Caco-2 (cell line): ENCODE measurements at regions not wholly inside any gene's neighbourhood (a gene's known extent, or its start where the extent isn't known, plus 50 kb on each side); places are given as distances from the start of the nearest gene placed in this dataset.

ENCODE experiments used
- BruUV-seq: library from RNA; stranded (reverse); fragments of 400-500 nt; replicated peaks from 2 replicates; lab custom pipeline; 2021; lab: Mats Ljungman, UMichigan
- CTCF ChIA-PET: fragments of 300-600 bp; sonication (Branson Sonifier 250); formaldehyde crosslinking; loops from one replicate; lab custom pipeline; 2022; ENCODE audit warnings: antibody characterized with exemption; lab: Charles Lee
- POLR2A ChIA-PET: fragments of 300-600 bp; sonication (Branson Sonifier 250); formaldehyde crosslinking; loops from one replicate; lab custom pipeline; 2022; ENCODE audit warnings: antibody characterized with exemption; lab: Charles Lee
- DNase-seq, 2 experiments: peaks; one replicate each; pipeline versions ENCODE4 v3.0.0 to v3.0.0-alpha.2; 2020 to 2022
- H3K27me3 ChIP-seq: replicated peaks from 2 replicates; pipeline ENCODE4 v1.6.0; 2011; ENCODE audit warnings: low read length; ENCODE audit not compliant: control insufficient read depth, insufficient read depth
- H3K36me3 ChIP-seq: 2 replicates; pipeline ENCODE4 v1.5.1; 2011; ENCODE audit warnings: low read length; ENCODE audit not compliant: control insufficient read depth, insufficient read depth
- H3K4me1 ChIP-seq: fragments of 250-450 bp; sonication (Bioruptor Pico); 2 replicates; pipeline ENCODE4 v1.5.1; 2020; ENCODE audit warnings: mild to moderate bottlenecking
- H3K4me3 ChIP-seq: 2 replicates; pipeline ENCODE4 v1.5.1; 2011; ENCODE audit warnings: low read depth, mild to moderate bottlenecking, control low read depth, low read length
- H3K9me3 ChIP-seq: fragments of 250-450 bp; sonication (Bioruptor Pico); 2 replicates; pipeline ENCODE4 v1.5.1; 2020; ENCODE audit warnings: mild to moderate bottlenecking, moderate library complexity
- H3K27ac Mint-ChIP-seq: one replicate; pipeline ENCODE4 v1.8.0; 2022; ENCODE audit warnings: mixed read lengths; ENCODE audit not compliant: unreplicated experiment
- H3K27me3 Mint-ChIP-seq: one replicate; pipeline ENCODE4 v1.8.0; 2022; ENCODE audit warnings: mixed read lengths; ENCODE audit not compliant: insufficient read depth, unreplicated experiment
- H3K36me3 Mint-ChIP-seq: one replicate; pipeline ENCODE4 v1.8.0; 2022; ENCODE audit warnings: mild to moderate bottlenecking, mixed read lengths; ENCODE audit not compliant: insufficient read depth, unreplicated experiment
- H3K4me1 Mint-ChIP-seq: one replicate; pipeline ENCODE4 v1.8.0; 2022; ENCODE audit warnings: low read depth, mixed read lengths; ENCODE audit not compliant: unreplicated experiment
- H3K4me3 Mint-ChIP-seq: one replicate; pipeline ENCODE4 v1.8.0; 2022; ENCODE audit warnings: mild to moderate bottlenecking, moderate library complexity, mixed read lengths; ENCODE audit not compliant: unreplicated experiment
- H3K9me3 Mint-ChIP-seq: one replicate; pipeline ENCODE4 v1.8.0; 2022; ENCODE audit warnings: mixed read lengths; ENCODE audit not compliant: unreplicated experiment
- intact Hi-C: fragments of 100-400 bp; cut with micrococcal nuclease; formaldehyde crosslinking; loops from one replicate; pipeline ENCODE4 v1.10.0; 2022; ENCODE audit not compliant: unreplicated experiment
- TF ChIP-seq, protein P1 (sequence below), 2 experiments: fragments of 200-600 bp in 1 of 2; IDR thresholded peaks; 1 replicate in 1 of 2; 2 replicates in 1 of 2; pipeline versions ENCODE4 v1.5.1 to v1.8.0; 2011 to 2022; ENCODE audit warnings: antibody characterized with exemption in 1 of 2, control low read depth in 1 of 2, inconsistent platforms in 1 of 2, low read depth in 1 of 2, low read length in 1 of 2, mild to moderate bottlenecking in 1 of 2, moderate library complexity in 1 of 2; ENCODE audit not compliant: insufficient read depth in 1 of 2, severe bottlenecking in 1 of 2, unreplicated experiment in 1 of 2

GRCh38 chr10:131016556-131016955, 295.0 kb downstream of the TCERG1L start:
- POLR2A ChIA-PET = no interaction called here

DNA sequence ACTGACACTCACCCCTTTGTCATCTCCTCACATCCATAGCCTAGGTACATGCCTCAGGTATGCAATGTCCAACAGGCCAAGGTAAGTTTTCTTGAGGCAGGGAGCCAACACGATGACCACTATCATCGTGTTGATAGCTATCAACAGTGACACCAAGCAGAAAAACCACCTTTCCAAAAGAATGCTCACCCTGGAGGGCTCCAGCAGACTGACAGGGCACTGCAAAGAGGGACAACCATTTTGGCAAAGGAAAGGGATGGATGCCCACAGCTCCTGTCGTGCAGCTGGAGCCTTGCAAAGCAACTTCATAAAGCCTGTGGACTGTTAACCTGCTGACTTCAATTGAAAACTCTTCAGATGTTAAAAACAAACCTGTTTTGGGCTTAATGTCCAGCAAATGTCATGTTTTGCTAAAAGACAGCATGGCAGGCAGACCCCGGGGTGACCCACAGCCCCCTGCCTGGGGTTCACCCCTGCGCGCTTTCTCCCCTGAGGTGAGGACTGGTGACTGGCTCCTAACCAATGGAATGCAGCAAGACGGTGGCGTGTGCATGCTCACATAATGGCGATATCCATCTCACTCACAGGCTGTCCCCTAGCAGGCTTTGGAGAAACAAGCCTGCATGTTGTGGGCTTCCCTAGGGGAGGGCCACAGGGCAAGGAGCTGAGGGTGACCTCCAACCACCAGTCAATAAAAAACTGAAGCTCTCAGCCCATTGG, 293.8 kb downstream of the TCERG1L start:
- CTCF ChIA-PET = no interaction called here
- intact Hi-C loops = no loop called here

More at GRCh38 chr10:131016556-131016955, 295.0 kb downstream of the TCERG1L start:
- Histone ChIP-seq H3K9me3 (no peaks in the 10 kb centered on the region), H3K27me3 (no peaks in the 10 kb centered on the region), H3K4me1 (no peaks in the 10 kb centered on the region), H3K4me3 (no peak overlapping the region), H3K36me3 (no peaks in the 10 kb centered on the region)
- no peak overlapping the region for H3K4me3 Mint-ChIP-seq
- no peak overlapping the region for H3K27ac Mint-ChIP-seq
- DNase-seq = no peak
- H3K9me3 Mint-ChIP-seq = no peaks in the 10 kb centered on the region
- intact Hi-C loops = no loop called here
- H3K4me1 Mint-ChIP-seq = no peaks in the 10 kb centered on the region
- H3K27me3 Mint-ChIP-seq = peaks cover 3% of the 10 kb centered on the region
- no TSS peak for BruUV-seq
- H3K36me3 Mint-ChIP-seq = no peaks in the 10 kb centered on the region
- TF ChIP-seq, protein P1, sequence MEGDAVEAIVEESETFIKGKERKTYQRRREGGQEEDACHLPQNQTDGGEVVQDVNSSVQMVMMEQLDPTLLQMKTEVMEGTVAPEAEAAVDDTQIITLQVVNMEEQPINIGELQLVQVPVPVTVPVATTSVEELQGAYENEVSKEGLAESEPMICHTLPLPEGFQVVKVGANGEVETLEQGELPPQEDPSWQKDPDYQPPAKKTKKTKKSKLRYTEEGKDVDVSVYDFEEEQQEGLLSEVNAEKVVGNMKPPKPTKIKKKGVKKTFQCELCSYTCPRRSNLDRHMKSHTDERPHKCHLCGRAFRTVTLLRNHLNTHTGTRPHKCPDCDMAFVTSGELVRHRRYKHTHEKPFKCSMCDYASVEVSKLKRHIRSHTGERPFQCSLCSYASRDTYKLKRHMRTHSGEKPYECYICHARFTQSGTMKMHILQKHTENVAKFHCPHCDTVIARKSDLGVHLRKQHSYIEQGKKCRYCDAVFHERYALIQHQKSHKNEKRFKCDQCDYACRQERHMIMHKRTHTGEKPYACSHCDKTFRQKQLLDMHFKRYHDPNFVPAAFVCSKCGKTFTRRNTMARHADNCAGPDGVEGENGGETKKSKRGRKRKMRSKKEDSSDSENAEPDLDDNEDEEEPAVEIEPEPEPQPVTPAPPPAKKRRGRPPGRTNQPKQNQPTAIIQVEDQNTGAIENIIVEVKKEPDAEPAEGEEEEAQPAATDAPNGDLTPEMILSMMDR (IDR thresholded peaks at IDR 0.05; ENCODE audit: insufficient read depth in 1 of 2, low read depth in 1 of 2, low read length in 1 of 2, severe bottlenecking in 1 of 2, unreplicated experiment in 1 of 2) = no peak
- CTCF ChIA-PET = no interaction called here

GRCh38 chr10:131018886-131019500, 292.5 kb downstream of the TCERG1L start:
- no peaks in the 10 kb centered on the region for H3K9me3 Mint-ChIP-seq
- Histone ChIP-seq H3K27me3 (no peaks in the 10 kb centered on the region), H3K36me3 (no peaks in the 10 kb centered on the region), H3K9me3 (no peaks in the 10 kb centered on the region), H3K4me3 (no peak overlapping the region), H3K4me1 (no peaks in the 10 kb centered on the region)
- CTCF ChIA-PET = no interaction called here
- TF ChIP-seq, protein P1 (IDR thresholded peaks at IDR 0.05; ENCODE audit: insufficient read depth in 1 of 2, low read depth in 1 of 2, low read length in 1 of 2, severe bottlenecking in 1 of 2, unreplicated experiment in 1 of 2) = no peak
- H3K27ac Mint-ChIP-seq = no peak overlapping the region
- intact Hi-C loops = no loop called here
- DNase-seq = no peak
- no peaks in the 10 kb centered on the region for H3K36me3 Mint-ChIP-seq
- BruUV-seq = no TSS peak
- no peak overlapping the region for H3K4me3 Mint-ChIP-seq
- H3K27me3 Mint-ChIP-seq = peaks cover 3% of the 10 kb centered on the region
- no peaks in the 10 kb centered on the region for H3K4me1 Mint-ChIP-seq
- POLR2A ChIA-PET = no interaction called here

More for the DNA sequence above, 293.8 kb downstream of the TCERG1L start:
- Mint-ChIP-seq H3K27me3 (peaks cover 3% of the 10 kb centered on the region), H3K27ac (no peak overlapping the region), H3K9me3 (no peaks in the 10 kb centered on the region), H3K4me1 (no peaks in the 10 kb centered on the region), H3K36me3 (no peaks in the 10 kb centered on the region), H3K4me3 (no peak overlapping the region)
- no peaks in the 10 kb centered on the region for H3K4me1 ChIP-seq
- no TSS peak for BruUV-seq
- H3K27me3 ChIP-seq = no peaks in the 10 kb centered on the region
- TF ChIP-seq, protein P1 (IDR thresholded peaks at IDR 0.05; ENCODE audit: insufficient read depth in 1 of 2, low read depth in 1 of 2, low read length in 1 of 2, severe bottlenecking in 1 of 2, unreplicated experiment in 1 of 2) = no peak
- H3K4me3 ChIP-seq = no peak overlapping the region
- POLR2A ChIA-PET = no interaction called here
- H3K9me3 ChIP-seq = no peaks in the 10 kb centered on the region
- H3K36me3 ChIP-seq = no peaks in the 10 kb centered on the region
- DNase-seq = no peak
